Stimulated activated CD8-positive, alpha-beta memory T cell treated with anti-CD3 and anti-CD28 coated beads, Interleukin-12 subunit alpha, Interleukin-12 subunit beta, amount 100 ng/mL, for 1 hour (primary cell): ENCODE measurements at regions not wholly inside any gene's neighbourhood (a gene's known extent, or its start where the extent isn't known, plus 50 kb on each side); places are given as distances from the start of the nearest gene placed in this dataset.
"Not testable (repeated sequence)": the region's sequence is repeated elsewhere in the genome, so short reads cannot be mapped to it uniquely, and the experiment has no call there.

ENCODE experiments used
- DNase-seq: peaks from one replicate; pipeline ENCODE4 v3.0.0-alpha.2; 2020; ENCODE audit warnings: low read depth

- no peak for DNase-seq
Observed at GRCh38 chr3:56955492-56956111, 104.9 kb upstream of the SPATA12 start.

GRCh38 chr3:56954125-56954524 is 106.3 kb upstream of the SPATA12 start:
- DNase-seq = no peak

GRCh38 chr3:56952846-56953245 is 107.6 kb upstream of the SPATA12 start:
- DNase-seq = no peak

- DNase-seq = no peak
Observed at GRCh38 chr3:56952061-56952460, 108.4 kb upstream of the SPATA12 start.

GRCh38 chr3:56951366-56951765 is 109.1 kb upstream of the SPATA12 start:
- no peak for DNase-seq

GRCh38 chr3:56945378-56945777 is 115.1 kb upstream of the SPATA12 start:
- DNase-seq = not testable (repeated sequence)

- DNase-seq = no peak
Observed at GRCh38 chr3:56942523-56942922, 117.9 kb upstream of the SPATA12 start.

- DNase-seq = no peak
Observed at GRCh38 chr3:56940976-56941375, 119.5 kb upstream of the SPATA12 start.

- DNase-seq = no peak
Observed at GRCh38 chr3:56940321-56940720, 120.1 kb upstream of the SPATA12 start.

- DNase-seq = no peak
Observed at GRCh38 chr3:56939834-56940233, 120.6 kb upstream of the SPATA12 start.

- DNase-seq = no peak
Observed at GRCh38 chr3:56938530-56938929, 121.9 kb upstream of the SPATA12 start.

GRCh38 chr3:56937580-56937979 is 122.9 kb upstream of the SPATA12 start:
- DNase-seq = no peak

- no peak for DNase-seq
Observed at GRCh38 chr3:56935811-56936210, 124.7 kb upstream of the SPATA12 start.

GRCh38 chr3:56934481-56934880 is 126.0 kb upstream of the SPATA12 start:
- not testable (repeated sequence) for DNase-seq

- DNase-seq = no peak
Observed at GRCh38 chr3:56933803-56934202, 126.7 kb upstream of the SPATA12 start.

- no peak for DNase-seq
Observed at GRCh38 chr3:56932866-56933265, 127.6 kb upstream of the SPATA12 start.

GRCh38 chr3:56931836-56932235 is 128.6 kb upstream of the SPATA12 start:
- DNase-seq = no peak

- DNase-seq = no peak
Observed at GRCh38 chr3:56930706-56931105, 129.0 kb upstream of the ARHGEF3 start.

- DNase-seq = no peak
Observed at GRCh38 chr3:56929809-56930615, 128.3 kb upstream of the ARHGEF3 start.

- DNase-seq = no peak
Observed at GRCh38 chr3:56928379-56929068, 126.8 kb upstream of the ARHGEF3 start.

- no peak for DNase-seq
Observed at GRCh38 chr3:56927855-56928254, 126.1 kb upstream of the ARHGEF3 start.

- DNase-seq = no peak
Observed at GRCh38 chr3:56926947-56927282, 125.2 kb upstream of the ARHGEF3 start.

GRCh38 chr3:56926243-56926946 is 124.6 kb upstream of the ARHGEF3 start:
- no peak for DNase-seq
